Breast epithelium (tissue), 3 donors: ENCODE measurements at regions not wholly inside any gene's neighbourhood (a gene's known extent, or its start where the extent isn't known, plus 50 kb on each side); places are given as distances from the start of the nearest gene placed in this dataset.

Experiments used
- POLR2A ChIP-seq: fragments of 450-650 bp; IDR thresholded peaks from one replicate; pipeline ENCODE4 v1.6.1; 2016; ENCODE audit warnings: antibody characterized with exemption, mild to moderate bottlenecking, moderate library complexity
- POLR2AphosphoS5 ChIP-seq, 3 donors: sonication (generic); formaldehyde crosslinking; IDR thresholded peaks; one replicate each; pipeline ENCODE4 v1.6.1; 2017; ENCODE audit warnings: antibody characterized with exemption in 3 of 3
- TF ChIP-seq, protein P1 (sequence below), 3 donors: fragments of 450-650 bp; IDR thresholded peaks; one replicate each; pipeline ENCODE4 v1.5.1; 2016 to 2017; ENCODE audit warnings: antibody characterized with exemption in 3 of 3, mild to moderate bottlenecking in 3 of 3, moderate library complexity in 3 of 3

DNA sequence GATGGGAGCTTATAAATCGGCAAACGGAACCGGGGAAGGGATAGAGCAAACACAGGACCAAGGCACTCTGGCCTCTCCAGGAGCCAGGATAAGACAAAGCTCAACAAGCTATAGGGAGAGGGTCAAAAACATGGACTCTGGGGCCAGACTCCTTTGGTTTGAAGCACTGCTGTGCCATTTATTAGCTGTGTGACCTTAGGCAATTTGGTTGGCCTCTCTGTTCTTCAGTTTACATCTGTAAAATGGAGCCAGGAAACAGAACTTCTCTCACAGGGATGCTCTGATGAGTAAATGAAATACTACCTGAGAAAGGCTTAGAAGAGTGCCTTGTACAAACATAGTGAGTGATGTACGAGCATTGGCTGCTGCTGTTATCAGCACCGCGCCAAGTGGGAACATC lies 213.3 kb upstream of the PWP1 start:
- TF ChIP-seq POLR2A (no peak), POLR2AphosphoS5 (IDR thresholded peaks at IDR 0.05) (no peak)
- TF ChIP-seq, protein P1, sequence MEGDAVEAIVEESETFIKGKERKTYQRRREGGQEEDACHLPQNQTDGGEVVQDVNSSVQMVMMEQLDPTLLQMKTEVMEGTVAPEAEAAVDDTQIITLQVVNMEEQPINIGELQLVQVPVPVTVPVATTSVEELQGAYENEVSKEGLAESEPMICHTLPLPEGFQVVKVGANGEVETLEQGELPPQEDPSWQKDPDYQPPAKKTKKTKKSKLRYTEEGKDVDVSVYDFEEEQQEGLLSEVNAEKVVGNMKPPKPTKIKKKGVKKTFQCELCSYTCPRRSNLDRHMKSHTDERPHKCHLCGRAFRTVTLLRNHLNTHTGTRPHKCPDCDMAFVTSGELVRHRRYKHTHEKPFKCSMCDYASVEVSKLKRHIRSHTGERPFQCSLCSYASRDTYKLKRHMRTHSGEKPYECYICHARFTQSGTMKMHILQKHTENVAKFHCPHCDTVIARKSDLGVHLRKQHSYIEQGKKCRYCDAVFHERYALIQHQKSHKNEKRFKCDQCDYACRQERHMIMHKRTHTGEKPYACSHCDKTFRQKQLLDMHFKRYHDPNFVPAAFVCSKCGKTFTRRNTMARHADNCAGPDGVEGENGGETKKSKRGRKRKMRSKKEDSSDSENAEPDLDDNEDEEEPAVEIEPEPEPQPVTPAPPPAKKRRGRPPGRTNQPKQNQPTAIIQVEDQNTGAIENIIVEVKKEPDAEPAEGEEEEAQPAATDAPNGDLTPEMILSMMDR (IDR thresholded peaks at IDR 0.05) = no peak
